ENCODE measurements at regions not wholly inside any gene's neighbourhood (a gene's known extent, or its start where the extent isn't known, plus 50 kb on each side); places are given as distances from the start of the nearest gene placed in this dataset.

- H3K27me3 ChIP-seq (ENCODE audit: insufficient read depth, low read depth, low read length) = no peaks in the 10 kb centered on the region
- H3K36me3 ChIP-seq (ENCODE audit: insufficient read depth, low read length) = no peaks in the 10 kb centered on the region
- no peaks in the 10 kb centered on the region for H3K9me2 ChIP-seq (ENCODE audit: insufficient read depth, low read length)
- TF ChIP-seq, protein P1, sequence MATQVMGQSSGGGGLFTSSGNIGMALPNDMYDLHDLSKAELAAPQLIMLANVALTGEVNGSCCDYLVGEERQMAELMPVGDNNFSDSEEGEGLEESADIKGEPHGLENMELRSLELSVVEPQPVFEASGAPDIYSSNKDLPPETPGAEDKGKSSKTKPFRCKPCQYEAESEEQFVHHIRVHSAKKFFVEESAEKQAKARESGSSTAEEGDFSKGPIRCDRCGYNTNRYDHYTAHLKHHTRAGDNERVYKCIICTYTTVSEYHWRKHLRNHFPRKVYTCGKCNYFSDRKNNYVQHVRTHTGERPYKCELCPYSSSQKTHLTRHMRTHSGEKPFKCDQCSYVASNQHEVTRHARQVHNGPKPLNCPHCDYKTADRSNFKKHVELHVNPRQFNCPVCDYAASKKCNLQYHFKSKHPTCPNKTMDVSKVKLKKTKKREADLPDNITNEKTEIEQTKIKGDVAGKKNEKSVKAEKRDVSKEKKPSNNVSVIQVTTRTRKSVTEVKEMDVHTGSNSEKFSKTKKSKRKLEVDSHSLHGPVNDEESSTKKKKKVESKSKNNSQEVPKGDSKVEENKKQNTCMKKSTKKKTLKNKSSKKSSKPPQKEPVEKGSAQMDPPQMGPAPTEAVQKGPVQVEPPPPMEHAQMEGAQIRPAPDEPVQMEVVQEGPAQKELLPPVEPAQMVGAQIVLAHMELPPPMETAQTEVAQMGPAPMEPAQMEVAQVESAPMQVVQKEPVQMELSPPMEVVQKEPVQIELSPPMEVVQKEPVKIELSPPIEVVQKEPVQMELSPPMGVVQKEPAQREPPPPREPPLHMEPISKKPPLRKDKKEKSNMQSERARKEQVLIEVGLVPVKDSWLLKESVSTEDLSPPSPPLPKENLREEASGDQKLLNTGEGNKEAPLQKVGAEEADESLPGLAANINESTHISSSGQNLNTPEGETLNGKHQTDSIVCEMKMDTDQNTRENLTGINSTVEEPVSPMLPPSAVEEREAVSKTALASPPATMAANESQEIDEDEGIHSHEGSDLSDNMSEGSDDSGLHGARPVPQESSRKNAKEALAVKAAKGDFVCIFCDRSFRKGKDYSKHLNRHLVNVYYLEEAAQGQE (IDR thresholded peaks at IDR 0.05; ENCODE audit: borderline replicate concordance) = no peak
- TF ChIP-seq POLR2AphosphoS5 (IDR thresholded peaks at IDR 0.05) = no peak
- no peak for TF ChIP-seq EZH2 (IDR thresholded peaks at IDR 0.05; ENCODE audit: borderline replicate concordance, insufficient read depth, low read length, poor library complexity, severe bottlenecking)
- TF ChIP-seq EP300 (conservative IDR thresholded peaks at IDR 0.05; ENCODE audit: poor library complexity, severe bottlenecking) = no peak
- TF ChIP-seq, protein P2, sequence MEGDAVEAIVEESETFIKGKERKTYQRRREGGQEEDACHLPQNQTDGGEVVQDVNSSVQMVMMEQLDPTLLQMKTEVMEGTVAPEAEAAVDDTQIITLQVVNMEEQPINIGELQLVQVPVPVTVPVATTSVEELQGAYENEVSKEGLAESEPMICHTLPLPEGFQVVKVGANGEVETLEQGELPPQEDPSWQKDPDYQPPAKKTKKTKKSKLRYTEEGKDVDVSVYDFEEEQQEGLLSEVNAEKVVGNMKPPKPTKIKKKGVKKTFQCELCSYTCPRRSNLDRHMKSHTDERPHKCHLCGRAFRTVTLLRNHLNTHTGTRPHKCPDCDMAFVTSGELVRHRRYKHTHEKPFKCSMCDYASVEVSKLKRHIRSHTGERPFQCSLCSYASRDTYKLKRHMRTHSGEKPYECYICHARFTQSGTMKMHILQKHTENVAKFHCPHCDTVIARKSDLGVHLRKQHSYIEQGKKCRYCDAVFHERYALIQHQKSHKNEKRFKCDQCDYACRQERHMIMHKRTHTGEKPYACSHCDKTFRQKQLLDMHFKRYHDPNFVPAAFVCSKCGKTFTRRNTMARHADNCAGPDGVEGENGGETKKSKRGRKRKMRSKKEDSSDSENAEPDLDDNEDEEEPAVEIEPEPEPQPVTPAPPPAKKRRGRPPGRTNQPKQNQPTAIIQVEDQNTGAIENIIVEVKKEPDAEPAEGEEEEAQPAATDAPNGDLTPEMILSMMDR (IDR thresholded peaks at IDR 0.05; ENCODE audit: poor library complexity, severe bottlenecking) = no peak
- TF ChIP-seq TAF1 (IDR thresholded peaks at IDR 0.05; ENCODE audit: low read depth) = no peak
- TF ChIP-seq SMC3 (conservative IDR thresholded peaks at IDR 0.05; ENCODE audit: poor library complexity) = no peak
- TF ChIP-seq RAD21 (conservative IDR thresholded peaks at IDR 0.05) = no peak
- no peak for TF ChIP-seq MXI1 (conservative IDR thresholded peaks at IDR 0.05; ENCODE audit: poor library complexity, severe bottlenecking)
- H3K9ac ChIP-seq (ENCODE audit: low read length) = no peak overlapping the region
- no peaks in the 10 kb centered on the region for H4K20me1 ChIP-seq (ENCODE audit: insufficient read depth)
- no peaks in the 10 kb centered on the region for H3F3A ChIP-seq (ENCODE audit: insufficient read depth, low read length, poor library complexity, severe bottlenecking)
- H3K4me3 ChIP-seq (ENCODE audit: low read length) = no peak overlapping the region
- H3K4me2 ChIP-seq (ENCODE audit: low read length) = no peak overlapping the region
- H2AFZ ChIP-seq (ENCODE audit: low read depth, low read length) = no peak overlapping the region
- H3K27ac ChIP-seq (ENCODE audit: low read length) = no peak overlapping the region
- no peaks in the 10 kb centered on the region for H3K9me3 ChIP-seq (ENCODE audit: low read length)
- H3K79me2 ChIP-seq (replicated peaks; ENCODE audit: insufficient read depth, low read length) = no peaks in the 10 kb centered on the region
These were observed 533.6 kb downstream of the RNF144A start for GRCh38 chr2:7450833-7451190.

GRCh38 chr2:7452110-7452876 is 535.1 kb downstream of the RNF144A start:
- Histone ChIP-seq H3K79me2 (replicated peaks; ENCODE audit: insufficient read depth, low read length) (no peaks in the 10 kb centered on the region), H3K27ac (ENCODE audit: low read length) (no peak overlapping the region), H3K9me3 (ENCODE audit: low read length) (no peaks in the 10 kb centered on the region), H3K4me3 (ENCODE audit: low read length) (no peak overlapping the region), H4K20me1 (ENCODE audit: insufficient read depth) (no peaks in the 10 kb centered on the region), H3K36me3 (ENCODE audit: insufficient read depth, low read length) (no peaks in the 10 kb centered on the region), H3F3A (ENCODE audit: insufficient read depth, low read length, poor library complexity, severe bottlenecking) (no peaks in the 10 kb centered on the region), H3K27me3 (ENCODE audit: insufficient read depth, low read depth, low read length) (no peaks in the 10 kb centered on the region), H3K4me2 (ENCODE audit: low read length) (no peak overlapping the region), H3K9ac (ENCODE audit: low read length) (no peak overlapping the region), H2AFZ (ENCODE audit: low read depth, low read length) (no peak overlapping the region), H3K9me2 (ENCODE audit: insufficient read depth, low read length) (no peaks in the 10 kb centered on the region)
- TF ChIP-seq EZH2 (IDR thresholded peaks at IDR 0.05; ENCODE audit: borderline replicate concordance, insufficient read depth, low read length, poor library complexity, severe bottlenecking) (no peak), SMC3 (conservative IDR thresholded peaks at IDR 0.05; ENCODE audit: poor library complexity) (no peak), POLR2AphosphoS5 (IDR thresholded peaks at IDR 0.05) (no peak), MXI1 (conservative IDR thresholded peaks at IDR 0.05; ENCODE audit: poor library complexity, severe bottlenecking) (no peak), RAD21 (conservative IDR thresholded peaks at IDR 0.05) (no peak), EP300 (conservative IDR thresholded peaks at IDR 0.05; ENCODE audit: poor library complexity, severe bottlenecking) (no peak), TAF1 (IDR thresholded peaks at IDR 0.05; ENCODE audit: low read depth) (no peak)
- TF ChIP-seq, protein P2 (IDR thresholded peaks at IDR 0.05; ENCODE audit: poor library complexity, severe bottlenecking) = no peak
- TF ChIP-seq, protein P1 (IDR thresholded peaks at IDR 0.05; ENCODE audit: borderline replicate concordance) = no peak

Measured in neural cell (in vitro differentiated cells).